ENCODE measurements at regions not wholly inside any gene's neighbourhood (a gene's known extent, or its start where the extent isn't known, plus 50 kb on each side); places are given as distances from the start of the nearest gene placed in this dataset.
"Not testable (repeated sequence)": the region's sequence is repeated elsewhere in the genome, so short reads cannot be mapped to it uniquely, and the experiment has no call there.

DNA sequence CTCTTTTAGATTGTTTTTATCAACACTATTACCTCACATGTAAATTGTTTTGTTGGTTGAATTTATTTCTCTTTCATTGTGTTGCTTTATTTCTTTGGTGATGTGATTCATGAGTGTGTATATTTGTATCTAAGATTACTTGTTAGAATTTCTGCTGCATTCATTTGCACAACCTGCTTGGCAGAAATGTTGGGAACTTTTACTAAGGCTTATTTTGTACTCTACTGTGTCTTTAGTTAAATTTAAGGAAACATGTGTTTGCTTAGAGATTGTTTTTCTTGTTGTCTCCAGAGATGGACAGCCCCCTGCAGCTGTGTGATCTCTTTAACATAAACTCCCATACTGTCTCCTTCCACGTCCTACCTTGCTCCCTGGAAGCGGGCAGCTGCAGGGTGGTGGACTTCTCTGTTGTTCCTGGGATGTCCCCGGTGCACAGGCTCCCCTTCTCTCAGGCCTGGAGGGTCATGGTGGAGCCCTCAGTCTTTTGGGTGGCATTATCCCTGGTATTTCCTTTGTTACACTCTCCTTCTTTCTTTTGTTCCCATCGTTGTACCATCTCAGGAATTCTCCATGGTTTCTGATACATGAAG is 212.0 kb upstream of the SPRY2 start:
- FAIRE-seq = no peak

GRCh38 chr13:80551650-80552497 is 210.9 kb upstream of the SPRY2 start:
- FAIRE-seq = no peak

DNA sequence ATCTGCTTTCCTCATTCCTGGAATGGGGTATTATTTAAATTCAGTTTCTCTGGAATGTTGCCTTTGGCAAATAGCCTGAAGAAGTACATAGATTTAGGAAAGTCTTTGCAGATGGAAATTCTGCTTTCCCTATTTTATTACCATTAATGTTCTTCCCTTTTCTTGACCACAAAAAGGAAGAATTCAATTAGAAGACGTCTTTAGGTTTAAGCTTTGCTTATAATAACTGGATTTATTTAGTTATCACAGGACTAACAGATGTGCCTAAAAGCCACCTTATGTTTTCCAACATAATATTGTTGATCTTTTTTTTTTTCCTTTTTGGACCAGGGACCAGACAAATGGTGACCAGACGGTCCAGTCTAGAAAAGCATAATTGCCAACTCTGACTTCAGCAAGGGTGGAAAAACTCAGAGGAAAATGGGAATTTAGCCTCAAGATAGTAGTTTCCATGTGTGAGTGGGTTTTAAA is 210.1 kb upstream of the SPRY2 start:
- no peak for FAIRE-seq

GRCh38 chr13:80548915-80549314 is 208.0 kb upstream of the SPRY2 start:
- no peak for FAIRE-seq

GRCh38 chr13:80547885-80548825 is 207.2 kb upstream of the SPRY2 start:
- no peak for FAIRE-seq

GRCh38 chr13:80547341-80547740 is 206.4 kb upstream of the SPRY2 start:
- no peak for FAIRE-seq

GRCh38 chr13:80533175-80533574 is 192.2 kb upstream of the SPRY2 start:
- no peak for FAIRE-seq

DNA sequence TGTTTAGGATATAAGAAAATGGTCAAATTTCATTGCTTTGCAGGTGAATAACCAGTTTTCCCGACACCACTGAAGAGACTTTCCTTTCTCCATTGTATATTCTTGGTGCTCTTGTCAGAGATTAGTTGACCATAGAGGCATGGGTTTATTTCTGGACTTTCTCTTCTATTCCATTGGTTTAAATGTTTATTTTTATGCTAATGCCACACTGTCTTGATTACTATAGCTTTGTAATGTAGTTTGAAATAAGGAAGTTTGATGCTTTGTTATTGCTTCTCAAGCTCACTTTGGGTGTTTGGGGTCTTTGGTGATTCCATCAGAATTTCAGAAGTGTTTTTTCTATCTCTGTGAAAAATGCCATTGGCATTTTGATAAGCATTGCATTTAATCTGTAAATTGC is 190.0 kb upstream of the SPRY2 start:
- no peak for FAIRE-seq

DNA sequence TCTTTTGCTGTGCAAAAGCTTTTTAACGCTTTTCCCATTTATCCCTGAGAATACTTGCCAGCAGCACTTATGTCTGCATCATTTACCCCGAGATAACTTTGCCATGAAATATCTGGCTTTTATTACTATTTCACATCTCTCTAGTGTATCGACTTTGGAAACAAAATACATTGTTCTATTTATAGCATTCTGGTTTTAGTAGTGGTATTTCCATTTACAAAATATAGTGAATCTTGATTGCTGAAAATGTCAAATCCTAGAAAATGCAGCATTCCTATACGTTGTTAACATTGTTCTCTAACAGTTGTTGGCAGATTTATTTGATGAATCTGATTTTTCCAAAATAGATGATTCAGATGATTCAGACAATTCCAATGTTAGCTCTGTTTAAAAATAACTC is 189.3 kb upstream of the SPRY2 start:
- no peak for FAIRE-seq

GRCh38 chr13:80529734-80530133 is 188.8 kb upstream of the SPRY2 start:
- no peak for FAIRE-seq

GRCh38 chr13:80528733-80529132 is 187.8 kb upstream of the SPRY2 start:
- no peak for FAIRE-seq

- no peak for FAIRE-seq
Observed at GRCh38 chr13:80527400-80527799, 186.5 kb upstream of the SPRY2 start.

- no peak for FAIRE-seq
Observed at GRCh38 chr13:80524447-80525215, 183.7 kb upstream of the SPRY2 start.

GRCh38 chr13:80523134-80523533 is 182.2 kb upstream of the SPRY2 start:
- no peak for FAIRE-seq

DNA sequence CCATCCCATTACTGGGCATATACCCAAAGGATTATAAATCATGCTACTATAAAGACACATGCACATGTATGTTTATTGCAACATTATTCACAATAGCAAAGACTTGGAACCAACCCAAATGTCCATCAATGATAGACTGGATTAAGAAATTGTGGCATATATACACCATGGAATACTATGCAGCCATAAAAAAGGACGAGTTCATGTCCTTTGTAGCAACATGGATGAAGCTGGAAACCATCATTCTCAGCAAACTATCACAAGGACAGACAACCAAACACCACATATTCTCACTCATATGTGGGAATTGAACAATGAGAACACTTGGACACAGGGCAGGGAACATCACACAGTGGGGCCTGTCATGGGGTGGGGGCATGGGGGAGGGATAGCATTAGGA is 181.5 kb upstream of the SPRY2 start:
- not testable (repeated sequence) for FAIRE-seq

- no peak for FAIRE-seq
Observed at GRCh38 chr13:80516818-80517348, 176.0 kb upstream of the SPRY2 start.

- FAIRE-seq = no peak
Observed at GRCh38 chr13:80515296-80515695, 174.4 kb upstream of the SPRY2 start.

- FAIRE-seq = no peak
Observed at GRCh38 chr13:80513196-80513595, 172.3 kb upstream of the SPRY2 start.

- FAIRE-seq = no peak
Observed at GRCh38 chr13:80510686-80511085, 169.8 kb upstream of the SPRY2 start.

DNA sequence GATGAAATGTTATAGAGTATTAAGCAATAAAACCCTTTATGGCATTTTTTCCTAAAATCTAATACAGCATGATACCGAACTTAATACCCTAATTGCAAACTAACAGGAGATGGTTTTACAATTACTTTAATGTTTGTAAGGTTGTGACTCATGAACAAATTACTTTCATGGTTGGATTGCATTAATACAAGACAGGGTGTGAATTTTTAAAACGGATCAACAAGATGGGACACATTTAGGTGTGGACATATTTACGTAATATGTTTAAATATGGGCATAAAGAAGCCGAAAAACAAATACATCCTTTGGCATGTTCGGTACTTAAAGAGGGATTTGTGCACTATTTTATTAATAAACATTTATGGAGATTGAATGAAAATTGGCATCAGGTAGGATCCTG is 168.3 kb upstream of the SPRY2 start:
- no peak for FAIRE-seq

DNA sequence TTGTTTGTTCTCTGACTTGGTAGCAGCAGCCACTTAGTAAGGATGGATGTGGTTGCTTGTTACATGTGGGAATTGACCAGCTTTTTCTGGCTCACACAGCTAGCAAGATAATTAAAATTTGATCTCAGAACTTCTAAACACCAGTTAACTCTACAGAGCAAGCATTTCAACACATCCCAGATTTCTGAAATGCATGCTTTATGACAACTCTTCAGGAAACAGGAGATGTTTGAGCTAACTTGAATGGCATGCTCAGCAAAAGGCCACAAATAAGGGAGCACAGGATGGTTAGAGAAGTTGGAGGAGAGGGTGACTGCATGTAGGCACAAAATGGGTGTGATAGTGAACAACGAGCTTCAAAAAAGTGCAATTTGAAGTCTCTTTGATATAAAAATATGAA is 167.1 kb upstream of the SPRY2 start:
- FAIRE-seq = no peak

DNA sequence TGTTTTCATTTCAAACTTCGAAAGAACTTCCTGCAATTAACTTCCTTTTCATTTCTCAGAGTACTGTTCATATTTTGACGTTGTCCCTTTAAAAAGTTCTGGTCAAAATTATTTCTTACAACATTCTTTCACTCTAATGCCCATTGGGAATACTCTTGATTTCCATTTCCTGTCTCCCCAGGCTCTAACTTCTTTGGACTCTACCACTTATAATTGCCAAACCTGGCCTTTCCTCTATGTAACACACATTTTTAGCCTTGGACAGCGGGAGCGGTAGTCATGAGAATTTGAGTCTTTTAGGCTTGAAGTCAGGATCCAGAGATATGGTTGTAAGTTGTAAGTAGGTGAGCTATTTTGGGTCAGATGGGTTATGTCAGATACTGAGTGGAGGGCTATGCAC is 163.5 kb upstream of the SPRY2 start:
- no peak for FAIRE-seq

Data from G401.6 (cell line).